Neural progenitor cell (in vitro differentiated cells): ENCODE measurements at regions not wholly inside any gene's neighbourhood (a gene's known extent, or its start where the extent isn't known, plus 50 kb on each side); places are given as distances from the start of the nearest gene placed in this dataset.

Source experiments
- DNase-seq: peaks from one replicate; pipeline ENCODE4 v3.0.0-alpha.2; 2016; ENCODE audit warnings: low spot score
- H2AFZ ChIP-seq: fragments of 200-600 bp; sonication (generic); replicated peaks from 2 replicates; pipeline ENCODE4 v1.6.1; 2016; ENCODE audit warnings: antibody characterized with exemption
- H3F3A ChIP-seq: fragments of 200-600 bp; sonication (generic); 2 replicates; pipeline ENCODE4 v1.6.1; 2016; ENCODE audit warnings: antibody characterized with exemption, low read depth
- H3K27ac ChIP-seq: fragments of 200-600 bp; sonication (generic); 2 replicates; pipeline ENCODE4 v1.5.1; 2016; ENCODE audit warnings: mild to moderate bottlenecking
- H3K27me3 ChIP-seq: fragments of 200-600 bp; sonication (generic); 2 replicates; pipeline ENCODE4 v1.6.1; 2016; ENCODE audit warnings: mild to moderate bottlenecking, moderate library complexity
- H3K36me3 ChIP-seq: fragments of 200-600 bp; sonication (generic); 2 replicates; pipeline ENCODE4 v1.5.1; 2016
- H3K4me1 ChIP-seq: fragments of 200-600 bp; sonication (generic); 2 replicates; pipeline ENCODE4 v1.6.1; 2016; ENCODE audit warnings: mixed run types
- H3K4me2 ChIP-seq: fragments of 200-600 bp; sonication (generic); 2 replicates; pipeline ENCODE4 v1.6.1; 2016
- H3K4me3 ChIP-seq: fragments of 200-600 bp; sonication (generic); 2 replicates; pipeline ENCODE4 v1.5.1; 2016
- H3K79me2 ChIP-seq: fragments of 200-600 bp; sonication (generic); 2 replicates; pipeline ENCODE4 v1.6.1; 2016; ENCODE audit warnings: low read depth
- H3K9ac ChIP-seq: fragments of 200-600 bp; sonication (generic); 2 replicates; pipeline ENCODE4 v1.6.1; 2016
- H3K9me3 ChIP-seq: fragments of 200-600 bp; sonication (generic); 2 replicates; pipeline ENCODE4 v1.5.1; 2016; ENCODE audit warnings: low read depth
- H4K20me1 ChIP-seq: fragments of 200-600 bp; sonication (generic); 2 replicates; pipeline ENCODE4 v1.6.1; 2016; ENCODE audit warnings: low read depth
- H3K27ac Mint-ChIP-seq: 3 replicates; pipeline ENCODE4 v1.8.0; 2021; ENCODE audit warnings: mixed read lengths
- H3K27me3 Mint-ChIP-seq: 2 replicates; pipeline ENCODE4 v1.8.0; 2022; ENCODE audit warnings: low read depth, mild to moderate bottlenecking, inconsistent platforms, moderate library complexity, mixed read lengths; ENCODE audit not compliant: insufficient read depth
- H3K36me3 Mint-ChIP-seq: 3 replicates; pipeline ENCODE4 v1.8.0; 2021; ENCODE audit warnings: mixed read lengths
- H3K4me1 Mint-ChIP-seq: 3 replicates; pipeline ENCODE4 v1.8.0; 2021; ENCODE audit warnings: mixed read lengths
- H3K4me3 Mint-ChIP-seq: 3 replicates; pipeline ENCODE4 v1.8.0; 2021; ENCODE audit warnings: mild to moderate bottlenecking, moderate library complexity, mixed read lengths
- H3K9me3 Mint-ChIP-seq: 3 replicates; pipeline ENCODE4 v1.8.0; 2020; ENCODE audit warnings: mixed read lengths
- EZH2 ChIP-seq: fragments of 200-600 bp; sonication (generic); IDR thresholded peaks from 2 replicates; pipeline ENCODE4 v1.6.1; 2017; ENCODE audit warnings: antibody characterized with exemption, mild to moderate bottlenecking, moderate library complexity
- EZH2phosphoT487 ChIP-seq: fragments of 200-600 bp; sonication (generic); IDR thresholded peaks from 2 replicates; pipeline ENCODE4 v1.6.1; 2017; ENCODE audit warnings: antibody characterized with exemption
- TF ChIP-seq, protein P1 (sequence below): fragments of 200-600 bp; sonication (generic); IDR thresholded peaks from 2 replicates; pipeline ENCODE4 v1.5.1; 2017; ENCODE audit warnings: antibody characterized with exemption, mild to moderate bottlenecking

GRCh38 chr2:147033044-147033443 lies 811.8 kb upstream of the ACVR2A start:
- Histone ChIP-seq H2AFZ (no peak overlapping the region), H3K4me2 (no peak overlapping the region), H3K27ac (no peak overlapping the region), H3K4me1 (peaks cover 21% of the 10 kb centered on the region), H4K20me1 (no peaks in the 10 kb centered on the region), H3K27me3 (no peaks in the 10 kb centered on the region), H3K4me3 (no peak overlapping the region), H3K79me2 (no peaks in the 10 kb centered on the region), H3K9ac (no peak overlapping the region), H3F3A (no peaks in the 10 kb centered on the region), H3K36me3 (no peaks in the 10 kb centered on the region), H3K9me3 (no peaks in the 10 kb centered on the region)
- no peaks in the 10 kb centered on the region for H3K9me3 Mint-ChIP-seq
- no peaks in the 10 kb centered on the region for H3K36me3 Mint-ChIP-seq
- DNase-seq = no peak
- TF ChIP-seq EZH2phosphoT487 (no peak), EZH2 (no peak)
- TF ChIP-seq, protein P1, sequence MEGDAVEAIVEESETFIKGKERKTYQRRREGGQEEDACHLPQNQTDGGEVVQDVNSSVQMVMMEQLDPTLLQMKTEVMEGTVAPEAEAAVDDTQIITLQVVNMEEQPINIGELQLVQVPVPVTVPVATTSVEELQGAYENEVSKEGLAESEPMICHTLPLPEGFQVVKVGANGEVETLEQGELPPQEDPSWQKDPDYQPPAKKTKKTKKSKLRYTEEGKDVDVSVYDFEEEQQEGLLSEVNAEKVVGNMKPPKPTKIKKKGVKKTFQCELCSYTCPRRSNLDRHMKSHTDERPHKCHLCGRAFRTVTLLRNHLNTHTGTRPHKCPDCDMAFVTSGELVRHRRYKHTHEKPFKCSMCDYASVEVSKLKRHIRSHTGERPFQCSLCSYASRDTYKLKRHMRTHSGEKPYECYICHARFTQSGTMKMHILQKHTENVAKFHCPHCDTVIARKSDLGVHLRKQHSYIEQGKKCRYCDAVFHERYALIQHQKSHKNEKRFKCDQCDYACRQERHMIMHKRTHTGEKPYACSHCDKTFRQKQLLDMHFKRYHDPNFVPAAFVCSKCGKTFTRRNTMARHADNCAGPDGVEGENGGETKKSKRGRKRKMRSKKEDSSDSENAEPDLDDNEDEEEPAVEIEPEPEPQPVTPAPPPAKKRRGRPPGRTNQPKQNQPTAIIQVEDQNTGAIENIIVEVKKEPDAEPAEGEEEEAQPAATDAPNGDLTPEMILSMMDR = no peak
- H3K4me3 Mint-ChIP-seq = no peak overlapping the region
- H3K4me1 Mint-ChIP-seq = no peaks in the 10 kb centered on the region
- H3K27me3 Mint-ChIP-seq = no peaks in the 10 kb centered on the region
- no peak overlapping the region for H3K27ac Mint-ChIP-seq

GRCh38 chr2:147031897-147032296 lies 812.9 kb upstream of the ACVR2A start:
- no peaks in the 10 kb centered on the region for H3F3A ChIP-seq
- peaks cover 21% of the 10 kb centered on the region for H3K4me1 ChIP-seq
- TF ChIP-seq, protein P1 = no peak
- TF ChIP-seq EZH2phosphoT487 (no peak), EZH2 (no peak)
- Mint-ChIP-seq H3K36me3 (no peaks in the 10 kb centered on the region), H3K4me3 (no peak overlapping the region), H3K9me3 (peaks cover 2% of the 10 kb centered on the region), H3K27me3 (no peaks in the 10 kb centered on the region), H3K27ac (no peak overlapping the region), H3K4me1 (no peaks in the 10 kb centered on the region)
- no peak overlapping the region for H3K4me2 ChIP-seq
- H3K9me3 ChIP-seq = no peaks in the 10 kb centered on the region
- H3K9ac ChIP-seq = no peak overlapping the region
- DNase-seq = no peak
- no peaks in the 10 kb centered on the region for H4K20me1 ChIP-seq
- H2AFZ ChIP-seq = no peak overlapping the region
- H3K27me3 ChIP-seq = no peaks in the 10 kb centered on the region
- H3K79me2 ChIP-seq = no peaks in the 10 kb centered on the region
- no peak overlapping the region for H3K4me3 ChIP-seq
- H3K27ac ChIP-seq = no peak overlapping the region
- no peaks in the 10 kb centered on the region for H3K36me3 ChIP-seq

DNA sequence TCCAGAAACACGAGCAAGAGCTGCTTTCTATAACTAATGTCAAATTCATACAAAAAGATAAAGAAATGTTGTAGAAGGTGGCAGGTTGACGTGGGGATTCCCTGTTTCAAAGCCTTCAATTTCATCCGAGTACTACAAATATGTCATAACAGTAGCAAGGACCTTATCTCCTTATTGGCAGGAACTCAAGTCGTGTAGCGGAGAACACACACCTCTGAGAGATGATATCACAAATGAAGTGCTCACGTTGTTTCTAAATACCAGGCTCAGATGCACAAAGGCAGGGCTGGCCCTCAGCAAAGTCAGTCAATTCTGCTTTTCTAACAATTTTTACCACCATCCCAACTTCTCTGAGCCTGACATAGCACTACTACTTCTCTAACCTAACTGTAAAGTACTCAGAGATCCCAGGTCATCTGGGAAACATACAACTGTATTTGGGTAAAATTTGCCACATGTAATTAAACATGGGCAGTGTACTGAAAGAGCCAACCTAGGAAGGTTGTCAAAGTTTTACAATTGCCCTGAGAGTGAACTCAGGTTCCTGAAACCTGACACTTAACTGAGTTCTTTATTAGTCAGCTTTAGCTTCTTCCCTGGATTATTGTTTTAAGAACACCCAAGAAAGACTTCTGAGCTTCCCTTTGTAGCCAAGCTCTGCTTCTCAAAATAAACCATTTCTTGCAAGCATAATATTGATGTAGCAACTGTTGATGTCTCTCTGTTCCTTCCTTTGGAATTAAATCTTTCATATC lies 813.7 kb upstream of the ACVR2A start:
- Histone ChIP-seq H3K27me3 (no peaks in the 10 kb centered on the region), H4K20me1 (no peaks in the 10 kb centered on the region), H3K9me3 (no peaks in the 10 kb centered on the region), H2AFZ (peak overlapping the region; percentile 0), H3K36me3 (no peaks in the 10 kb centered on the region), H3K27ac (no peak overlapping the region), H3K79me2 (no peaks in the 10 kb centered on the region), H3F3A (no peaks in the 10 kb centered on the region), H3K4me1 (peaks cover 21% of the 10 kb centered on the region), H3K9ac (no peak overlapping the region), H3K4me3 (no peak overlapping the region), H3K4me2 (peak overlapping the region; percentile 56)
- Mint-ChIP-seq H3K9me3 (peaks cover 2% of the 10 kb centered on the region), H3K4me3 (no peak overlapping the region), H3K27ac (no peak overlapping the region), H3K4me1 (no peaks in the 10 kb centered on the region), H3K36me3 (no peaks in the 10 kb centered on the region), H3K27me3 (no peaks in the 10 kb centered on the region)
- TF ChIP-seq, protein P1 = no peak
- TF ChIP-seq EZH2 (no peak), EZH2phosphoT487 (no peak)
- no peak for DNase-seq
